ENCODE measurements at regions not wholly inside any gene's neighbourhood (a gene's known extent, or its start where the extent isn't known, plus 50 kb on each side); places are given as distances from the start of the nearest gene placed in this dataset.

GRCh38 chr2:100214265-100214971 is 72.0 kb upstream of the AFF3 start:
- Histone ChIP-seq H3F3A (ENCODE audit: insufficient read depth) (no peaks in the 10 kb centered on the region), H3K9me3 (ENCODE audit: low read depth) (no peaks in the 10 kb centered on the region), H3K9ac (no peak overlapping the region), H3K4me2 (ENCODE audit: unreplicated experiment) (no peak overlapping the region), H3K36me3 (ENCODE audit: low read depth) (no peaks in the 10 kb centered on the region), H3K27me3 (replicated peaks; ENCODE audit: insufficient read depth) (peaks cover 9% of the 10 kb centered on the region; the same call in 1 of the 2 replicates), H3K4me1 (ENCODE audit: insufficient read depth) (no peaks in the 10 kb centered on the region), H3K4me3 (no peak overlapping the region), H3K9me2 (ENCODE audit: insufficient read depth) (no peaks in the 10 kb centered on the region), H3K27ac (no peak overlapping the region), H2AFZ (no peak overlapping the region), H4K20me1 (ENCODE audit: insufficient read depth) (no peaks in the 10 kb centered on the region), H3K79me2 (ENCODE audit: insufficient read depth) (no peaks in the 10 kb centered on the region)
- 29 to 34% methylated on average over 9 of the region's 9 CpGs for WGBS, 2 experiments (ENCODE audit: low coverage in 1 of 2, low lambda C conversion rate in 2 of 2, missing lambda C conversion rate in 2 of 2)
- DNase-seq, result no peak
- in situ Hi-C loops (cut with MboI), result no loop called here
- TF ChIP-seq EZH2 (IDR thresholded peaks at IDR 0.05; ENCODE audit: insufficient read depth, poor library complexity, severe bottlenecking), result no peak
- TF ChIP-seq EZH2phosphoT487 (IDR thresholded peaks at IDR 0.05; ENCODE audit: insufficient read depth, low read depth), result no peak

GRCh38 chr2:100213595-100213994 is 71.2 kb upstream of the AFF3 start:
- Histone ChIP-seq H3K79me2 (ENCODE audit: insufficient read depth) (no peaks in the 10 kb centered on the region), H2AFZ (no peak overlapping the region), H3K9me2 (ENCODE audit: insufficient read depth) (no peaks in the 10 kb centered on the region), H4K20me1 (ENCODE audit: insufficient read depth) (no peaks in the 10 kb centered on the region), H3K36me3 (ENCODE audit: low read depth) (no peaks in the 10 kb centered on the region), H3K9ac (no peak overlapping the region), H3K27ac (no peak overlapping the region), H3K4me3 (no peak overlapping the region), H3K9me3 (ENCODE audit: low read depth) (no peaks in the 10 kb centered on the region), H3F3A (ENCODE audit: insufficient read depth) (no peaks in the 10 kb centered on the region), H3K27me3 (replicated peaks; ENCODE audit: insufficient read depth) (peaks cover 9% of the 10 kb centered on the region; the same call in 1 of the 2 replicates), H3K4me1 (ENCODE audit: insufficient read depth) (no peaks in the 10 kb centered on the region), H3K4me2 (ENCODE audit: unreplicated experiment) (no peak overlapping the region)
- in situ Hi-C loops (cut with MboI), result no loop called here
- 58 to 67% methylated on average over 3 of the region's 3 CpGs for WGBS, 2 experiments (ENCODE audit: low coverage in 1 of 2, low lambda C conversion rate in 2 of 2, missing lambda C conversion rate in 2 of 2)
- no peak for DNase-seq
- no peak for TF ChIP-seq EZH2 (IDR thresholded peaks at IDR 0.05; ENCODE audit: insufficient read depth, poor library complexity, severe bottlenecking)
- TF ChIP-seq EZH2phosphoT487 (IDR thresholded peaks at IDR 0.05; ENCODE audit: insufficient read depth, low read depth), result no peak

GRCh38 chr2:100212850-100213249 is 70.5 kb upstream of the AFF3 start:
- DNase-seq, result no peak
- H3K4me1 ChIP-seq (ENCODE audit: insufficient read depth), result no peaks in the 10 kb centered on the region
- no peak overlapping the region for H3K27ac ChIP-seq
- 58 to 59% methylated on average over 3 of the region's 3 CpGs for WGBS, 2 experiments (ENCODE audit: low coverage in 1 of 2, low lambda C conversion rate in 2 of 2, missing lambda C conversion rate in 2 of 2)
- H3K4me2 ChIP-seq (ENCODE audit: unreplicated experiment), result no peak overlapping the region
- H3F3A ChIP-seq (ENCODE audit: insufficient read depth), result no peaks in the 10 kb centered on the region
- no peak overlapping the region for H2AFZ ChIP-seq
- H3K9me3 ChIP-seq (ENCODE audit: low read depth), result no peaks in the 10 kb centered on the region
- H3K9ac ChIP-seq, result no peak overlapping the region
- in situ Hi-C loops (cut with MboI), result no loop called here
- H3K27me3 ChIP-seq (replicated peaks; ENCODE audit: insufficient read depth), result peaks cover 9% of the 10 kb centered on the region; the same call in 1 of the 2 replicates
- no peaks in the 10 kb centered on the region for H3K79me2 ChIP-seq (ENCODE audit: insufficient read depth)
- no peaks in the 10 kb centered on the region for H3K36me3 ChIP-seq (ENCODE audit: low read depth)
- no peaks in the 10 kb centered on the region for H4K20me1 ChIP-seq (ENCODE audit: insufficient read depth)
- no peak overlapping the region for H3K4me3 ChIP-seq
- TF ChIP-seq EZH2 (IDR thresholded peaks at IDR 0.05; ENCODE audit: insufficient read depth, poor library complexity, severe bottlenecking), result no peak
- TF ChIP-seq EZH2phosphoT487 (IDR thresholded peaks at IDR 0.05; ENCODE audit: insufficient read depth, low read depth), result no peak
- H3K9me2 ChIP-seq (ENCODE audit: insufficient read depth), result no peaks in the 10 kb centered on the region

- no peaks in the 10 kb centered on the region for H3K36me3 ChIP-seq (ENCODE audit: low read depth)
- no peaks in the 10 kb centered on the region for H3K79me2 ChIP-seq (ENCODE audit: insufficient read depth)
- H3K27ac ChIP-seq, result no peak overlapping the region
- no peak for DNase-seq
- no peak overlapping the region for H3K4me3 ChIP-seq
- H3F3A ChIP-seq (ENCODE audit: insufficient read depth), result no peaks in the 10 kb centered on the region
- no peak overlapping the region for H2AFZ ChIP-seq
- no peak overlapping the region for H3K4me2 ChIP-seq (ENCODE audit: unreplicated experiment)
- peaks cover 9% of the 10 kb centered on the region; the same call in 1 of the 2 replicates for H3K27me3 ChIP-seq (replicated peaks; ENCODE audit: insufficient read depth)
- H3K4me1 ChIP-seq (ENCODE audit: insufficient read depth), result no peaks in the 10 kb centered on the region
- no peaks in the 10 kb centered on the region for H4K20me1 ChIP-seq (ENCODE audit: insufficient read depth)
- H3K9me3 ChIP-seq (ENCODE audit: low read depth), result no peaks in the 10 kb centered on the region
- in situ Hi-C loops (cut with MboI), result no loop called here
- 79% methylated on average over 3 of the region's 3 CpGs for WGBS, 2 experiments (ENCODE audit: low coverage in 1 of 2, low lambda C conversion rate in 2 of 2, missing lambda C conversion rate in 2 of 2)
- TF ChIP-seq EZH2 (IDR thresholded peaks at IDR 0.05; ENCODE audit: insufficient read depth, poor library complexity, severe bottlenecking) (no peak), EZH2phosphoT487 (IDR thresholded peaks at IDR 0.05; ENCODE audit: insufficient read depth, low read depth) (no peak)
- H3K9me2 ChIP-seq (ENCODE audit: insufficient read depth), result no peaks in the 10 kb centered on the region
- H3K9ac ChIP-seq, result no peak overlapping the region
Observed at GRCh38 chr2:100211521-100211920, 69.1 kb upstream of the AFF3 start.

Data from GM23248 (cell line).